ENCODE measurements at regions not wholly inside any gene's neighbourhood (a gene's known extent, or its start where the extent isn't known, plus 50 kb on each side); places are given as distances from the start of the nearest gene placed in this dataset.

- no peak for TF ChIP-seq SPI1 (IDR thresholded peaks at IDR 0.05; ENCODE audit: borderline replicate concordance, low read depth)
- TF ChIP-seq POLR2AphosphoS5 (IDR thresholded peaks at IDR 0.05; ENCODE audit: low read depth): no peak
- TF ChIP-seq GABPA (IDR thresholded peaks at IDR 0.05; ENCODE audit: low read depth): no peak
- no peak for TF ChIP-seq REST (IDR thresholded peaks at IDR 0.05; ENCODE audit: insufficient replicate concordance, low read depth)
- TF ChIP-seq CTCF (IDR thresholded peaks at IDR 0.05; ENCODE audit: insufficient read depth, low read length): no peak
- H3K27ac ChIP-seq (replicated peaks): no peak overlapping the region
- H3K27me3 ChIP-seq (ENCODE audit: insufficient read depth, poor library complexity, severe bottlenecking): peaks cover 2% of the 10 kb centered on the region
- H3K4me3 ChIP-seq (replicated peaks; ENCODE audit: insufficient read depth, low read length): no peak overlapping the region
- no peak for DNase-seq (ENCODE audit: low read depth in 1 of 2, low spot score in 1 of 2)
These were observed 94.3 kb upstream of the SMIM21 start for GRCh38 chr18:75521816-75522215.

GRCh38 chr18:75518007-75518406, 90.5 kb upstream of the SMIM21 start:
- TF ChIP-seq REST (IDR thresholded peaks at IDR 0.05; ENCODE audit: insufficient replicate concordance, low read depth) (no peak), CTCF (IDR thresholded peaks at IDR 0.05; ENCODE audit: insufficient read depth, low read length) (no peak), POLR2AphosphoS5 (IDR thresholded peaks at IDR 0.05; ENCODE audit: low read depth) (no peak), GABPA (IDR thresholded peaks at IDR 0.05; ENCODE audit: low read depth) (no peak), SPI1 (IDR thresholded peaks at IDR 0.05; ENCODE audit: borderline replicate concordance, low read depth) (no peak)
- no peak for DNase-seq (ENCODE audit: low read depth in 1 of 2, low spot score in 1 of 2)
- Histone ChIP-seq H3K27me3 (ENCODE audit: insufficient read depth, poor library complexity, severe bottlenecking) (peaks cover 2% of the 10 kb centered on the region), H3K4me3 (replicated peaks; ENCODE audit: insufficient read depth, low read length) (no peak overlapping the region), H3K27ac (replicated peaks) (no peak overlapping the region)

- peaks cover 2% of the 10 kb centered on the region for H3K27me3 ChIP-seq (ENCODE audit: insufficient read depth, poor library complexity, severe bottlenecking)
- H3K27ac ChIP-seq (replicated peaks): no peak overlapping the region
- DNase-seq (ENCODE audit: low read depth in 1 of 2, low spot score in 1 of 2): no peak
- TF ChIP-seq SPI1 (IDR thresholded peaks at IDR 0.05; ENCODE audit: borderline replicate concordance, low read depth) (no peak), REST (IDR thresholded peaks at IDR 0.05; ENCODE audit: insufficient replicate concordance, low read depth) (no peak), CTCF (IDR thresholded peaks at IDR 0.05; ENCODE audit: insufficient read depth, low read length) (no peak), GABPA (IDR thresholded peaks at IDR 0.05; ENCODE audit: low read depth) (no peak), POLR2AphosphoS5 (IDR thresholded peaks at IDR 0.05; ENCODE audit: low read depth) (no peak)
- no peak overlapping the region for H3K4me3 ChIP-seq (replicated peaks; ENCODE audit: insufficient read depth, low read length)
These were observed 89.8 kb upstream of the SMIM21 start for GRCh38 chr18:75517286-75517685.

Measured in HL-60 (cell line).